ENCODE measurements at regions not wholly inside any gene's neighbourhood (a gene's known extent, or its start where the extent isn't known, plus 50 kb on each side); places are given as distances from the start of the nearest gene placed in this dataset.
"Not testable (repeated sequence)": the region's sequence is repeated elsewhere in the genome, so short reads cannot be mapped to it uniquely, and the experiment has no call there.

DNA sequence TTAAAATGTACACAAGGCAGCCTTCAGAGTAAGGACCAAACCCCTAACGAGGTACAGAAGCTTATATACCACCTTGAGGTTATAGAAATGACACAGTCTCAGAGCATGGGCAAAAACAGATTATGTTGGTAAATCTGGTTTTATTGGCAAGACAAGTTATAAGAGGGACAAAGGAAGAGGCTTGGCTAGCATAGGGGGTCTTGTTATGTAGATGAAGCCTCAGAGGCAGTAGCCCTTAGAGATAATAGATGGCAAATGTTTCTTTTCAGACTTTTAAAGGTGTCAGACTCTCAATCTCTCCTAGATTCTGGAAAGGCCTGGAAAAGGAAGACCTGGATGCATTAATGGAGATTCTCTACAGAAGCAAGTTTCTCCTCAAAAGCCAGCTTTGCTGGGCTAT is 123.3 kb upstream of the ATXN1 start:
- no peak overlapping the region for H3K4me3 ChIP-seq (ENCODE audit: low read depth, poor library complexity, severe bottlenecking)
- DNase-seq (ENCODE audit: low spot score in 2 of 2) = no peak
- no peak for TF ChIP-seq POLR2A (IDR thresholded peaks at IDR 0.05)
- TF ChIP-seq, protein P1, sequence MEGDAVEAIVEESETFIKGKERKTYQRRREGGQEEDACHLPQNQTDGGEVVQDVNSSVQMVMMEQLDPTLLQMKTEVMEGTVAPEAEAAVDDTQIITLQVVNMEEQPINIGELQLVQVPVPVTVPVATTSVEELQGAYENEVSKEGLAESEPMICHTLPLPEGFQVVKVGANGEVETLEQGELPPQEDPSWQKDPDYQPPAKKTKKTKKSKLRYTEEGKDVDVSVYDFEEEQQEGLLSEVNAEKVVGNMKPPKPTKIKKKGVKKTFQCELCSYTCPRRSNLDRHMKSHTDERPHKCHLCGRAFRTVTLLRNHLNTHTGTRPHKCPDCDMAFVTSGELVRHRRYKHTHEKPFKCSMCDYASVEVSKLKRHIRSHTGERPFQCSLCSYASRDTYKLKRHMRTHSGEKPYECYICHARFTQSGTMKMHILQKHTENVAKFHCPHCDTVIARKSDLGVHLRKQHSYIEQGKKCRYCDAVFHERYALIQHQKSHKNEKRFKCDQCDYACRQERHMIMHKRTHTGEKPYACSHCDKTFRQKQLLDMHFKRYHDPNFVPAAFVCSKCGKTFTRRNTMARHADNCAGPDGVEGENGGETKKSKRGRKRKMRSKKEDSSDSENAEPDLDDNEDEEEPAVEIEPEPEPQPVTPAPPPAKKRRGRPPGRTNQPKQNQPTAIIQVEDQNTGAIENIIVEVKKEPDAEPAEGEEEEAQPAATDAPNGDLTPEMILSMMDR (IDR thresholded peaks at IDR 0.05) = no peak
- intact Hi-C loops (cut with DNase I; ENCODE audit: low total_unique reads) = no loop called here
- WGBS, 2 donors = 81 to 90% methylated on average over 1 of the region's 1 CpG

DNA sequence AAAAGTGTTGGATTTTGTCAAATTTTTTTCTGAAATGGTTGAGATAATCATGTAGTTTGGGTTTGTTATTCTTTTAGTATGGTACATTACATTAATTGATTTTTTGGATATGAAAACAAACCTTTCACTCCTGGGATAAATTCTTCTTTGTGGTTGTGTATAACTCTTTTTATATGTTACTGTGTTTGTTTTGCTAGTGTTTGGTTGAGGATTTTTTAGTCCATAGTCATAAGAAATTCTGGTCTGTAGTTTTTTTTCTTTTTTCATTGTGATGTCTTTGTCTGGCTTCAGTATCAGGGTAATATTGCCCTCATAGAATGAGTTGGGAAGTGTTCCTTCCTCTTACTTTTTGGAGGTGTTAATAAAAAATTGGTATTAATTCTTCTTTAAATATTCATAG is 122.2 kb upstream of the ATXN1 start:
- no peak for TF ChIP-seq POLR2A (IDR thresholded peaks at IDR 0.05)
- TF ChIP-seq, protein P1 (IDR thresholded peaks at IDR 0.05) = no peak
- intact Hi-C loops (cut with DNase I; ENCODE audit: low total_unique reads) = no loop called here
- DNase-seq (ENCODE audit: low spot score in 2 of 2) = no peak
- H3K4me3 ChIP-seq (ENCODE audit: low read depth, poor library complexity, severe bottlenecking) = no peak overlapping the region

DNA sequence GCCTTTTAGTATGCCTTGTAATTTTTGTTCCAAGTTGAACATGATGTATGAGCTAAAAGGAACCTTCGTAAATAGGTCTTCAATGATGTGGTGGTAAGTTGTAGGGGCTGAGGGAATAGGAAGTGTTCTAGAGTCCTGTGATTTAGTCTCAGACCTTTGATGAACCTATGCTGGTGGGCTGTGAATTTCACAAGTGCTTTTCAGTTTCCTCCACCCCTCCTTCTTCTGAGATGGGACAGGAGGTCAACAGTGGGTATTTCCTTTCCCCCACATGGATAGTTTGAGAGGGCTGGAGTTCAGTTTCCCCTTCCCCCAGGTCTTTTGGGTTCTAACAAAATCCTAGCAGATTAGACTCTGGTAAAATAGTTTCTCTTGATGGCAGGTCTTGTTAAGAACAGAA is 121.0 kb upstream of the ATXN1 start:
- no peak for DNase-seq (ENCODE audit: low spot score in 2 of 2)
- no peak overlapping the region for H3K4me3 ChIP-seq (ENCODE audit: low read depth, poor library complexity, severe bottlenecking)
- TF ChIP-seq, protein P1 (IDR thresholded peaks at IDR 0.05) = no peak
- no peak for TF ChIP-seq POLR2A (IDR thresholded peaks at IDR 0.05)
- WGBS, 2 donors = 91 to 93% methylated on average over 1 of the region's 1 CpG
- intact Hi-C loops (cut with DNase I; ENCODE audit: low total_unique reads) = no loop called here

DNA sequence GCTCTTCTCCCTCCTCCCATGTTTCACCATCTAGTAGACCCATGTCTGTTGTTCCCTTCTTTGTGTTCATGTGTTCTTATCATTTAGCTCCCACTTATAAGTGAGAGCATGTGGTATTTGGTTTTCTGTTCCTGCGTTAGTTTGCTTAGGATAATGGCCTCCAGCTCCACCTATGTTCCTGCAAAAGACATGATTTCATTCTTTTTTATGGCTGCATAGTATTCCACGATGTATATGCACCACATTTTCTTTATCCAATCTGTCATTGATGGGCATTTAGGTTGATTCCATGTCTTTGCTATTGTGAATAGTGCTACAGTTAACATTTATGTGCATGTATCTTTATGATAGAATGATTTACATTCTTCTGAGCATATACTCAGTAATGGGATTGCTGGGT is 115.6 kb upstream of the ATXN1 start:
- H3K4me3 ChIP-seq (ENCODE audit: low read depth, poor library complexity, severe bottlenecking); DNase-seq (ENCODE audit: low spot score in 2 of 2); intact Hi-C loops (cut with DNase I; ENCODE audit: low total_unique reads): not testable (repeated sequence)
- WGBS, 2 donors = 90 to 92% methylated on average over 2 of the region's 2 CpGs

DNA sequence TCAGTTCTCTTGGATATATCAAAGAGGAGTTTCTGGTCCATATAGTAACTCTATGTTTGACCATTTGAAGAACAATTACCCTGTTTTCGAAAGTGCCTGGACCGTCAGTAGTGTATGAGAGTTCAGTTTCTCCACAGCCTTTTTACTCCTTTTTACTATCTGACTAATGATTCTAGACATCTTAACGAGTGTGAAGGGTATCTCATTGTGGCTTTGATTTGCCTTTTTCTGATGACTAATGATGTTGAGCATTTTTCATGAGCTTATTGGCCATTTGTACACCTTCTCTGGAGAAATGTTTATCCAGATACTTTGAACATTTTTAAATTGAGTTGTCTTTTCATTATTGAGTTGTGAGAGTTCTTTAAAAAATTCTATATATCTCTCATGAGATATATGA is 114.9 kb upstream of the ATXN1 start:
- WGBS, 2 donors = 91 to 94% methylated on average over 3 of the region's 3 CpGs
- DNase-seq (ENCODE audit: low spot score in 2 of 2) = no peak
- TF ChIP-seq POLR2A (IDR thresholded peaks at IDR 0.05) = no peak
- TF ChIP-seq, protein P1 (IDR thresholded peaks at IDR 0.05) = no peak
- intact Hi-C loops (cut with DNase I; ENCODE audit: low total_unique reads) = no loop called here
- H3K4me3 ChIP-seq (ENCODE audit: low read depth, poor library complexity, severe bottlenecking) = no peak overlapping the region

DNA sequence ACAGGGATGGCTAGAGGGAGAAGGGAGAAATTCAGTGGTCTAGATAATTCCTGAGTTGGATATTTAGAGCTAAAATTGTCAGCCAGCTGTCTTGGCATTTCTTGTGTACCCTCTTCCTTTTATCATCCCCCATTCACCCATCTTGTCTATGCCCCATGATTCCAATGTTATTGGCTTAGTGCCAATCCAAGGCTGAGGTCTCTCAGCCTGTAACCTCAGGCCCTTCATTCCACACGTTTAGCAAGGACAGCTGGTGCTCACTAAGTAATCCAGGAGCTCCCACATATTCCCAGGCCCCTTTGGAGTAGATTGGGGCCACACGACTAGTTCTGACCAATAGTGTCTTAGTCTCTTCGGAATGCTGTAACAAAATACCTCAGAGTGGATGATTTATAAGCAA is 112.4 kb upstream of the ATXN1 start:
- WGBS, 2 donors = 71 to 74% methylated on average over 3 of the region's 3 CpGs
- TF ChIP-seq POLR2A (IDR thresholded peaks at IDR 0.05) = no peak
- TF ChIP-seq, protein P1 (IDR thresholded peaks at IDR 0.05) = no peak
- intact Hi-C loops (cut with DNase I; ENCODE audit: low total_unique reads) = no loop called here
- H3K4me3 ChIP-seq (ENCODE audit: low read depth, poor library complexity, severe bottlenecking) = no peak overlapping the region
- no peak for DNase-seq (ENCODE audit: low spot score in 2 of 2)
